H9 (cell line): ENCODE measurements at regions not wholly inside any gene's neighbourhood (a gene's known extent, or its start where the extent isn't known, plus 50 kb on each side); places are given as distances from the start of the nearest gene placed in this dataset.

Experiments
- DNase-seq: peaks from one replicate; pipeline ENCODE4 v3.0.0-alpha.2; 2017
- H2AFZ ChIP-seq: one replicate; pipeline ENCODE4 v1.6.1; 2013; ENCODE audit warnings: mild to moderate bottlenecking, low read length, control low read depth, moderate library complexity
- H2AK5ac ChIP-seq: 2 replicates; pipeline ENCODE4 v1.6.1; 2013; ENCODE audit warnings: low read length, control low read depth, mixed read lengths; ENCODE audit not compliant: insufficient read length
- H2BK120ac ChIP-seq: one replicate; pipeline ENCODE4 v1.6.1; 2013; ENCODE audit warnings: low read depth, mild to moderate bottlenecking, low read length, control low read depth, inconsistent platforms; ENCODE audit not compliant: poor library complexity, severe bottlenecking
- H2BK12ac ChIP-seq: 2 replicates; pipeline ENCODE4 v1.6.1; 2013; ENCODE audit warnings: low read length, control low read depth, mixed read lengths, low read depth; ENCODE audit not compliant: insufficient read length
- H2BK15ac ChIP-seq: 2 replicates; pipeline ENCODE4 v1.6.1; 2013; ENCODE audit warnings: low read depth, low read length, control low read depth
- H2BK20ac ChIP-seq: one replicate; pipeline ENCODE4 v1.6.1; 2013; ENCODE audit warnings: low read depth, mild to moderate bottlenecking, low read length, control low read depth, inconsistent platforms; ENCODE audit not compliant: poor library complexity, severe bottlenecking
- H2BK5ac ChIP-seq: 2 replicates; pipeline ENCODE4 v1.6.1; 2013; ENCODE audit warnings: low read length, control low read depth, mixed read lengths; ENCODE audit not compliant: insufficient read length
- H3K14ac ChIP-seq: 2 replicates; pipeline ENCODE4 v1.6.1; 2013; ENCODE audit warnings: low read length, control low read depth; ENCODE audit not compliant: insufficient read depth
- H3K18ac ChIP-seq: 2 replicates; pipeline ENCODE4 v1.6.1; 2013; ENCODE audit warnings: low read depth, mild to moderate bottlenecking, mixed read lengths, low read length, control low read depth; ENCODE audit not compliant: insufficient read length
- H3K23ac ChIP-seq: 2 replicates; pipeline ENCODE4 v1.6.1; 2013; ENCODE audit warnings: low read length, control low read depth, mixed read lengths, low read depth; ENCODE audit not compliant: insufficient read length
- H3K23me2 ChIP-seq: 2 replicates; pipeline ENCODE4 v1.6.1; 2013; ENCODE audit warnings: low read depth, mild to moderate bottlenecking, mixed read lengths, low read length, control low read depth; ENCODE audit not compliant: insufficient read length, poor library complexity, severe bottlenecking
- H3K27ac ChIP-seq: 2 replicates; pipeline ENCODE4 v1.5.1; 2013; ENCODE audit warnings: low read length, control low read depth, mixed read lengths, low read depth; ENCODE audit not compliant: insufficient read length
- H3K27me3 ChIP-seq: 2 replicates; pipeline ENCODE4 v1.6.1; 2013; ENCODE audit warnings: low read length, control low read depth, inconsistent platforms; ENCODE audit not compliant: insufficient read depth
- H3K4ac ChIP-seq: 2 replicates; pipeline ENCODE4 v1.6.1; 2013; ENCODE audit warnings: low read depth, mild to moderate bottlenecking, control low read depth, inconsistent platforms, low read length, moderate library complexity
- H3K4me1 ChIP-seq: 2 replicates; pipeline ENCODE4 v1.6.1; 2013; ENCODE audit warnings: low read length, control low read depth, inconsistent platforms; ENCODE audit not compliant: insufficient read depth
- H3K4me2 ChIP-seq: 2 replicates; pipeline ENCODE4 v1.6.1; 2013; ENCODE audit warnings: low read length, control low read depth, mixed read lengths; ENCODE audit not compliant: insufficient read length, insufficient read depth
- H3K56ac ChIP-seq: 2 replicates; pipeline ENCODE4 v1.6.1; 2013; ENCODE audit warnings: low read depth, mild to moderate bottlenecking, mixed read lengths, low read length, control low read depth; ENCODE audit not compliant: insufficient read length
- H3K79me1 ChIP-seq: 2 replicates; pipeline ENCODE4 v1.6.1; 2013; ENCODE audit warnings: low read depth, mild to moderate bottlenecking, moderate library complexity, low read length, control low read depth, inconsistent platforms; ENCODE audit not compliant: insufficient read depth, poor library complexity, severe bottlenecking
- H3K79me2 ChIP-seq: 2 replicates; pipeline ENCODE4 v1.6.1; 2013; ENCODE audit warnings: low read length, control low read depth, inconsistent platforms; ENCODE audit not compliant: insufficient read depth
- H3K9ac ChIP-seq: 2 replicates; pipeline ENCODE4 v1.6.1; 2013; ENCODE audit warnings: low read length, control low read depth, mixed read lengths; ENCODE audit not compliant: insufficient read length; ENCODE audit errors: extremely low read depth
- H3K9me3 ChIP-seq: one replicate; pipeline ENCODE4 v1.6.1; 2013; ENCODE audit warnings: low read depth, low read length, inconsistent platforms; ENCODE audit not compliant: control insufficient read depth
- H3T11ph ChIP-seq: one replicate; pipeline ENCODE4 v1.6.1; 2013; ENCODE audit warnings: mild to moderate bottlenecking, low read length, control low read depth, inconsistent platforms
- H4K20me1 ChIP-seq: one replicate; pipeline ENCODE4 v1.6.1; 2013; ENCODE audit not compliant: control insufficient read depth, insufficient read length, insufficient read depth
- H4K5ac ChIP-seq: 2 replicates; pipeline ENCODE4 v1.6.1; 2013; ENCODE audit warnings: low read depth, mild to moderate bottlenecking, mixed read lengths, low read length, control low read depth; ENCODE audit not compliant: insufficient read length
- H4K8ac ChIP-seq: replicated peaks from 2 replicates; pipeline ENCODE4 v1.6.1; 2013; ENCODE audit warnings: low read length, control low read depth, mixed read lengths, low read depth; ENCODE audit not compliant: insufficient read length
- H4K91ac ChIP-seq: 2 replicates; pipeline ENCODE4 v1.6.1; 2013; ENCODE audit warnings: low read depth, mild to moderate bottlenecking, moderate library complexity, mixed read lengths, low read length, control low read depth; ENCODE audit not compliant: insufficient read length
- H3K27ac Mint-ChIP-seq, 3 experiments: 2 replicates in 2 of 3; 3 replicates in 1 of 3; pipeline ENCODE4 v1.8.0; 2020 to 2021; ENCODE audit warnings: mixed read lengths in 3 of 3, mild to moderate bottlenecking in 1 of 3, moderate library complexity in 1 of 3
- H3K27me3 Mint-ChIP-seq: 2 replicates; pipeline ENCODE4 v1.8.0; 2021; ENCODE audit warnings: low read depth, mild to moderate bottlenecking, moderate library complexity, mixed read lengths
- H3K36me3 Mint-ChIP-seq, 3 experiments: 2 replicates in 2 of 3; 3 replicates in 1 of 3; pipeline ENCODE4 v1.8.0; 2020 to 2021; ENCODE audit warnings: low read depth in 3 of 3, mixed read lengths in 3 of 3; ENCODE audit not compliant: insufficient read depth in 1 of 3
- H3K4me1 Mint-ChIP-seq, 2 experiments: 2 replicates each; pipeline ENCODE4 v1.8.0; 2020; ENCODE audit warnings: mixed read lengths in 2 of 2
- H3K4me3 Mint-ChIP-seq, 2 experiments: 2 replicates in 1 of 2; 3 replicates in 1 of 2; pipeline ENCODE4 v1.8.0; 2020 to 2021; ENCODE audit warnings: mild to moderate bottlenecking in 2 of 2, mixed read lengths in 2 of 2, moderate library complexity in 1 of 2
- H3K9me3 Mint-ChIP-seq, 2 experiments: 2 replicates in 1 of 2; 3 replicates in 1 of 2; pipeline ENCODE4 v1.8.0; 2020; ENCODE audit warnings: mild to moderate bottlenecking in 2 of 2, mixed read lengths in 2 of 2, moderate library complexity in 1 of 2
- CTCF ChIP-seq: fragments of 200-600 bp; sonication (generic); conservative IDR thresholded peaks from 3 replicates; pipeline ENCODE4 v1.8.0; 2021; ENCODE audit warnings: antibody characterized with exemption, mild to moderate bottlenecking
- WGBS: extraction: QIAGEN DNeasy Blood & Tissue Kit; methylation state at CpG from one replicate; pipeline ENCODE4 v1.1.7; 2013; ENCODE audit warnings: missing lambda C conversion rate, low lambda C conversion rate, mixed read lengths; ENCODE audit not compliant: insufficient read length; ENCODE audit errors: extremely low coverage; 5-methylcytosine and 5-hydroxymethylcytosine counted together

DNA sequence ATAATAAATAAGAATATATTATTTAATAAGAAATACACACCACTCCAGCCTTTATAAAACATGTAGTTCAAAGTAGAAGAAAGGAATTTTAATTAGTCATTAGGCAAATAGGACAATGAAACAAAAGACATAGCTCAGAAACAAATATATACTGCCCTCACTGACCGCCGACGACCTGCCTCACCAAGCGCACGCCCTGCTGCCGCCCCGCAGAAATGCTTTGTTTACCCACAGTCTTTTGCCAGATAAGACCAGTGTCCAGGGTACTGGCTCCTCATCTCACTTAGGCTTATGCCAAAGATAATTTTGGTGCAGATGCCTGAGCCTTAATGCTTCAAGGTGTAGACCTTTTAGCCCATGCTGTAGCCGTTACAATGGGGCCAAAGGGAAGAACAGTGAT, 199.5 kb downstream of the HHIP start:
- no peaks in the 10 kb centered on the region for H3K27me3 Mint-ChIP-seq
- no CpG with 5 or more reads among the region's 8 CpGs for WGBS
- H3K27ac Mint-ChIP-seq = no peak overlapping the region
- Histone ChIP-seq H2BK120ac (no peak overlapping the region), H3K18ac (no peak overlapping the region), H2BK5ac (no peak overlapping the region), H3K56ac (no peak overlapping the region), H3K23me2 (no peaks in the 10 kb centered on the region), H4K20me1 (no peaks in the 10 kb centered on the region), H2AK5ac (no peak overlapping the region), H2AFZ (no peak overlapping the region), H3K14ac (no peak overlapping the region), H2BK12ac (no peak overlapping the region), H4K91ac (no peak overlapping the region), H3T11ph (no peak overlapping the region), H3K9ac (no peak overlapping the region), H4K5ac (no peak overlapping the region), H3K79me1 (no peaks in the 10 kb centered on the region), H4K8ac (no peak overlapping the region), H3K79me2 (no peaks in the 10 kb centered on the region), H3K27me3 (no peaks in the 10 kb centered on the region), H3K27ac (no peak overlapping the region), H3K4me1 (no peaks in the 10 kb centered on the region), H3K9me3 (no peaks in the 10 kb centered on the region), H2BK20ac (no peak overlapping the region), H3K23ac (no peak overlapping the region), H3K4ac (no peak overlapping the region), H3K4me2 (no peak overlapping the region), H2BK15ac (no peak overlapping the region)
- DNase-seq = no peak
- peaks cover 6 to 7% of the 10 kb centered on the region in 2 experiments; a peak in 4 of 5 replicates for H3K9me3 Mint-ChIP-seq
- TF ChIP-seq CTCF = no peak
- no peaks in the 10 kb centered on the region for H3K4me1 Mint-ChIP-seq
- H3K36me3 Mint-ChIP-seq = peaks cover 0 to 5% (median 0%) of the 10 kb centered on the region in 3 experiments; a peak in 3 of 7 replicates
- H3K4me3 Mint-ChIP-seq = no peak overlapping the region
